Stimulated activated CD8-positive, alpha-beta memory T cell treated with anti-CD3 and anti-CD28 coated beads, Interleukin-15, amount 100 ng/mL, for 1 hour (primary cell): ENCODE measurements at regions not wholly inside any gene's neighbourhood (a gene's known extent, or its start where the extent isn't known, plus 50 kb on each side); places are given as distances from the start of the nearest gene placed in this dataset.
"Not testable (repeated sequence)": the region's sequence is repeated elsewhere in the genome, so short reads cannot be mapped to it uniquely, and the experiment has no call there.

ENCODE experiments used
- DNase-seq: peaks from one replicate; pipeline ENCODE4 v3.0.0-alpha.2; 2020; ENCODE audit warnings: low read depth

GRCh38 chr9:73095425-73095824 lies 56.2 kb upstream of the ANXA1 start:
- no peak for DNase-seq

DNA sequence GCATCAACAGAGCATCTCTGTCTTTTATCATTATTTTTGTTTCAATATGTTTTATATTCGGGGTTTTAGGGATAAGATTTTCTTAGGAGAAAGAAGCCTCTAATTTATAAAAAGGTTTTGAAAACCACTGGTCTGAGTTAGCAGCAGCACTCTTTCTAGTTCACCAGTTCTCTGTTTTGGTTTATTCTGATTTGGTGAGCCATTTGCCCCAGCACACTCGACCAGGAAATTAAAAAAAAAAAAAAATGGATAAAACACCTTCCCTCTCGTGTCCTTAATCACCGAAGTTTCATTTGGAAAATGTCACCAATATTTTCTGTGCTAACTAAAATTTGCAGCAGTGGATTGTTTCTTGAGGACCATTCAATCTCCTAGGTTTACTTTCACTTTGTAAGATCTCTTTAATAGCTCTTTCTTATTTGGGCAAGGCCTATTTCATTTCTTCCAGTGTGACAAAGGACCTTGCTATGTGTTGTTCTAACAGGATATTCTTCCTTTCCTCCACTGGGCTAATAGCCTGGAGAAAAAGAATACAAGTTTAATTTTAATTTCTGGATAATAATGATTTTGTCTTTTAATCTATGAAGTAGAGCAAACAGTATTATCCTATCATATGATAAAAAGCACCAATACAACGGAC lies 57.8 kb upstream of the ANXA1 start:
- DNase-seq: no peak

- DNase-seq: no peak
Observed at GRCh38 chr9:73093016-73093739, 58.5 kb upstream of the ANXA1 start.

DNA sequence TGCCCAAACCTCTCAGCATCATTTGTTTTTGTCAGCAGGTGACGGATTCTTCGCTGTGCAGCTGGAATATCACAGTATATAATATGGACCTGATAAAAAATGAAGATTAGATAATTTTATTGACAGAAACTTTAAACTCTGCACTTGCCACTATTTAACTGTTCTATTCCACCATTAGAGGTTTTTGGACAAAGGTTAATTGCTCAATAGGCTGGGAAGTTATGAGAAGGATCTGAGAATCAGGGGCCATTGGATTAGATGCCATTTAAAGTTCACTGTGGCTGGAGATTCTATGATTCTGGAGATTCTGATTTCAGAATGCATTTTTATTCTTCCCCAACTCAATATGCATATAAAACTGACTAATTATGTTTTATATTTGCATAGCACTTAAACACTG lies 59.8 kb upstream of the ANXA1 start:
- no peak for DNase-seq

DNA sequence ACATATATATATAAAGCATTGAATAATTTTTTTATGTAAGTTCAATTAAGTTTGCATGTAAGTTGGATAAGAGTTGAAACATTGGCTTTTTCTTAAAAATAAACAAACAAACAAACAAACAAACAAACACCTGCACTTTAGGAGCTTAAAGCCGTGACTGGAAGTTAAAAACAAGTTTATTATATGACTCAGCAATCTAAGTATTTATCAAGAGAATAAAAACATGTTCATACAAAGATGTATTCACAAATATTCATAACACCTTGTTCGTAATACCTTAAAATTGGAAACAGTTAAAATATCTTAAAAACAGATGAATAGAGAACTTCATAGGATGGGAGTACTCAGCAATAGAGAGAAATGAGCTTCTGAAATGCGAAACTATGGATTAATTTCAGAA lies 61.5 kb upstream of the ANXA1 start:
- no peak for DNase-seq

DNA sequence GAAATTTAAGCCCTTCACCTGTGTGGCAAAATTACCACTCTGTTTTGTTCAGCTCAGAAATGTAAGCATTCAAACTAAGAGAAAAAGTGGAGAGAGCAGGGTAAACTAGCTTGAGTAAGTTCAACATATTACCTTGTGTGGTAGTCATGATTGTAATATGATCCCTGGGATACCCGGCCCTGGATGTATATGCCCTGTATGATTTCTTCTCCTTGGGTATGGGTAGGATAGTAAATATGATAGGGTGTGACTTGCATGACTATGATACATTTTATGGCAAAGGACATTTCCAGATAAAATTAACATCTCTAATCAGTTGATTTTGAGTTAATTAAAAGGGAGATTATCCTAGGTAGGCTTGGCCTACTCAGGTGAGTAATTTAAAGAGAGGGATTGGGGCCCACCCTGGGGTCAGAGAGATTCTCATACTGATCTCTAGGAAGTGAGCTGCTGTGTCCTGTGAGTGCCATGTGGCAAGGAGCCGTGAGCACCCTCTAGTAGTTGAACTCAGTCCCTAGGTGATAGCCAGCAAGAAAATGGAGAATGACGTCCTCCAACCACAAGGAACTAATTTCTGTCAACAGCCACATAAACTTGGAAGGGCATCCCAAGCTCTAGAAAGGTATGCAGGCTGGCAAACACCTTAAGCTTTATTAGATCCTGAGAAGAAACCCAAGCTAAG lies 62.2 kb upstream of the ANXA1 start:
- no peak for DNase-seq

- DNase-seq: not testable (repeated sequence)
Observed at GRCh38 chr9:73087876-73088275, 63.8 kb upstream of the ANXA1 start.

DNA sequence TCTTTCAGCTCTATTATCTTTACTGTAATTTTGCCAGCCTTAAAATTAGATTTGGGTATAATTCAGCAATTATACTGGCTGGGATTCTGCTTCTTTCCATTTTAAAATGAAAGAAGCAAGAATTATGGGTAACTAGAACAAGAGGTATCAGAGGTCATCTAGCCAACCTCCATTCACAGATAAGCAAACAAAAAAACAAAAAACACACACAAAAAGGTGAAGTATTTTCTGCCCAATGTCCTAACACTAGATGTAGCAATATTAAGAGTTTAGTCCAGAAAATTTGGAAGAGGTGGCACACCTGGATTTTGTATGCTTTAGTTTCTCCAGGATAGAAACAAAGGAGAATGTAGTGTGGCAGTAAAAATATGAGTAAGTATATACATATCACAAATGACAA lies 68.1 kb upstream of the ANXA1 start:
- DNase-seq: no peak

DNA sequence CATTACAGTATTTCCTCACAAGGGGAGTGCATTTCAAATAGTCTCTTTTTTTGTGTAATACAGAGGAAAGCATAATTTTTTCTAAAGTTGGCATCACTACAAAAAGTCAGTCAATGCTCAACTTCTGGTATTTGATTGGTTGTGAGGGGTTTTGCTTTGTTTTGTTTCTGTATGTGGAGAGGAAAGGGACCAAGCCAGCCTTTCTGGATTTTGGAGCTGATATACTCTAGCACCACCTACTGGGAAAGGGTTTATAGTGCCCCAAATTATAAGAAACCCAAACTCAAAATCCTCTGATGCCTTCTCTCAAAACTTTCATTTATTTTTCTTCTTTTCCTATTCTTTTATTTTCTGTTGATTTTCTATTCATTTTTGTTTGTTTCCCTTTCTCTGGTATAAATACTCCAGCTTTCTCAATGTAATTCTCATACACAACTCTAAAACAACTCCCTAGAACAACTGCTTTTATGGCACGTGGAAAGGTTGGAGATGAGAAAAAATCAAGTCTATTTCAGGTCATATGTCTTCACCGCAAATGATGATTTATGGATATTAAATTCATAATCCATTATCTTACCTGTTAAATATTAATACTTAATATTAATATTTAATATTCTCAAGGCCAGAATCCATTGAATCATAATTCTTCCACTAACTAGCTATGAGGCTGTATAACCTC lies 69.5 kb upstream of the ANXA1 start:
- no peak for DNase-seq

DNA sequence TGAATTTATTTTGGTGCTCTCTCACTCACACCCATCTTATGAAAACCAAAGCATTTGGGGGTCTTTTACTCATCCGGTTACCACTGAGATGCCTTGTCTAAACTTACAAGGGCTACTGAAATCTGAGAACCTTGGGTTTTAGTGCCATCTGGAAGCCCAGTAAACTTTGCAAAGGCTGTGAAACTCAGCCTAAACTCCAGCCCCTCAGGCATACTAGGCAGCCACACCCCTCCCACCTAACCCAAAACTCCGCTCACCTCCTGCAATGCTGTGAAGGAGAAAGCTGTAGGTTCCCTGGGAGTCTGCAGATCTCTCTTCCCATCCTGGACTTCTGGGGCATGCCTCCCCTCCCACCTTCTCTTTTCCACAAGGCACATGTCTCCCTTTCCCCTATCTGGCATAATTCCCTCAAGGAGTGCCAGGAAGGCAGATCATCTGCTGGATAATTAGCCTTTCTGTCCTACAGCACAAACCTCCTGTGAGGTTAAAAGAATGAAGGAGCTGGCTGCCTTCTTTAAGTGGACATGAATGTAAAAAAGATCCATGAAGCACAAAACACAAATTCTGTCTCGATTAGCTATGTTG lies 71.5 kb upstream of the ANXA1 start:
- DNase-seq: no peak

GRCh38 chr9:73079326-73079725 lies 72.3 kb upstream of the ANXA1 start:
- DNase-seq: no peak

DNA sequence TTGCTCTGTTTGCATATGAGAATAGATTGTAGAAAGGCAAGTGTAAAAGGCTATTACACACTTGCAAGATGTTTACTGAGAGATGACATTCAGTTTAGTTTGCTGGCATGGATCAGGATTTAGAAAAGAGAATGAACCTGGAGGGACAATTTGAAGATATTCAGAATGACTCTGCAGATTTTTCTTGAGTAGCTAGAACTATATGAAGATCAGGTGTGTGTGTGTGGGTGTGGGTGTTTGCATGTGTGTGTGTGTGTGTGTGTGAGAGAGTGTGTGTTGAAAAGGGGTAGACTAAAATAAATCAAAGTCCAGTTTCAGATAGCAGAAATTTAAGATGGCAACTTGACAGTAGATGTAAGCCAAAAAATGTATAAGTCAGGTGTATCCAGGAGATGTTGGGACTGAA lies 74.0 kb upstream of the ANXA1 start:
- no peak for DNase-seq

DNA sequence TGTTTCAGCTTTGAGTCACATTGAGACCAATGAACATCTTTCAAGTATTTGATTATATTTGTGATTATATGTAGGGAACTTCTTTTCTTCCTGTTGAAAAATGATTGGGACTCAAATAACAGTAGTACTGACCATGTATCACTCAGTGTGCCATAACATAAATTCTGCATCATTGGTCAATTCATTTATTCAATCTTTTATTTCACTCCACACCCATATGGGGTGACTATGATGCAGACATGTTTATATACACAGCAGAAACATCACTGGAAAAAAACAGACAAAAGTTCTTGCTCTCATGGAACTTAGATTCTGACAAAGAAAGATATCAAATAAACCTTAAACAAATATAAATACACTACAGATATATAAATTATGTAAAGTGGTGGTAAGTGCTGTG lies 74.7 kb upstream of the ANXA1 start:
- DNase-seq: no peak

- no peak for DNase-seq
Observed at GRCh38 chr9:73074176-73074708, 77.4 kb upstream of the ANXA1 start.

- no peak for DNase-seq
Observed at GRCh38 chr9:73073337-73074175, 78.1 kb upstream of the ANXA1 start.

DNA sequence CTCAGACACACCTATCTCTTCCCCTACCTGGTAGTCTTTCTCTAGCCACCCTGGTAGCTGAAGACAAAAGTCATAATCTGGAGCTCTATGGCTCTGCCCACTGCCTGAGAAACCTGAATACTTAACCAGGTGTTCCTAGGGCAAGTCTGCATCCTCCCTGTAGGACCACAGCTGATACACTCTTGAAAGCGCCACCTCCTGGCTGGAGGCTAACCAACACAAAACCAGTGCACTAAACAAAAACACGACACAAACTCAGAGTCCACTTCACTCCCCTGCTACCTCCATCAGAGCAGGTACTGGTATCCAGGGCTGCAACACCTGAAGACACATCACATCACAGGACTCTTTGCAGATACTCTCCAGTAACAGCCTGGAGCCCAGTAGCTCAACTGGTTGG lies 84.6 kb upstream of the ANXA1 start:
- no peak for DNase-seq

GRCh38 chr9:73065439-73065838 lies 86.2 kb upstream of the ANXA1 start:
- no peak for DNase-seq

DNA sequence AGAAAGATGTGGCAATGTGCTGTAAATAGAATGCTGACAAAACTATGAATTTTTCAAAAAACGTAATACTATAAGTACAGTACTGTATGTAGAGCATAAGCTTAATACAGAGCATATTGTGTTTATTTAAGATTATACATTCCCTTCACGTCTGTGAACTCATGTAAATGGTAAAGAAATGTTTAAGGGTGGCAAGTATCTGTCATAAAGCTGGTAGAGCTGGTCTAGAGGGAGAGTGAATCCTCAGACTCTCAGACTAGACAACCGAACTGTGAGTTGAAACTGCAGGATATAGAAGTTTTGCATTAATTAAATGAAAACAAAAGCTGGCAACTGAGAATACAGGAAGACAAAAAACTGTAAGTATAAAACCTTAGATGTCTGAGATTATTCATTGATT lies 87.3 kb upstream of the ANXA1 start:
- DNase-seq: no peak

- DNase-seq: no peak
Observed at GRCh38 chr9:73061146-73061545, 90.5 kb upstream of the ANXA1 start.

DNA sequence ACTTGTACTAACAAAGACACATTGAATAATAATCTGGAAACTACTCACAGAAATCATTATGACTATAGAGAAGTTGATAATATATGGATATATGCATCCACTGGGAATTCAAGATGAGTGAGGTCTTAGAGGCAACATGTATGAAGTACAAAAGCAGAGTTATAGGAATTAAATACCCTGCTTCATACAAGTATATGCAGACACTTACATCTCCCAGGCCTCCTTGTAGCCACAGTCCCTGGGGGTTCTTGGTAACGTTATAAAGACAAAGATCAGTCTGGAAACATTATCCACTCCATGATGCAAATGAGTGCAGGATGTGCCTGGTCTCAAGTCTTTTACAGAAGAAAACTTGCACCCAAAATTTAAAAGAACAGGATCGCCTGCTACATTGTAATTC lies 92.4 kb upstream of the ANXA1 start:
- DNase-seq: no peak

- no peak for DNase-seq
Observed at GRCh38 chr9:73056245-73056644, 95.4 kb upstream of the ANXA1 start.
